Spleen (tissue), 11 donors: ENCODE measurements at regions not wholly inside any gene's neighbourhood (a gene's known extent, or its start where the extent isn't known, plus 50 kb on each side); places are given as distances from the start of the nearest gene placed in this dataset.

Experiments
- DNase-seq: peaks from one replicate; pipeline ENCODE4 v3.0.0-alpha.2; 2020
- H3K27ac ChIP-seq, 8 donors: fragments of 200-600 bp; sonication (generic) in 7 of 8; 1 replicate in 4 of 8; 2 replicates in 4 of 8; pipeline versions ENCODE4 v1.5.0 to v1.8.0; 2016 to 2021; ENCODE audit warnings: inconsistent platforms in 4 of 8, mild to moderate bottlenecking in 4 of 8, moderate library complexity in 1 of 8
- H3K27me3 ChIP-seq, 7 donors: fragments of 200-600 bp; sonication (generic) in 6 of 7; replicated peaks in 1 of 7; 1 replicate in 4 of 7; 2 replicates in 3 of 7; pipeline versions ENCODE4 v1.5.0 to v1.8.0; 2016 to 2021; ENCODE audit warnings: inconsistent platforms in 3 of 7, mild to moderate bottlenecking in 1 of 7
- H3K36me3 ChIP-seq, 6 donors: fragments of 200-600 bp; sonication (generic) in 5 of 6; 1 replicate in 4 of 6; 2 replicates in 2 of 6; pipeline versions ENCODE4 v1.5.0 to v1.8.0; 2016 to 2021; ENCODE audit warnings: inconsistent platforms in 2 of 6
- H3K4me1 ChIP-seq, 6 donors: fragments of 200-600 bp; sonication (generic) in 5 of 6; 1 replicate in 3 of 6; 2 replicates in 3 of 6; pipeline versions ENCODE4 v1.5.0 to v1.8.0; 2016 to 2021; ENCODE audit warnings: inconsistent platforms in 3 of 6
- H3K4me3 ChIP-seq, 8 donors: fragments of 200-600 bp; sonication (generic) in 7 of 8; 1 replicate in 4 of 8; 2 replicates in 4 of 8; pipeline versions ENCODE4 v1.5.0 to v1.8.0; 2016 to 2021; ENCODE audit warnings: inconsistent platforms in 4 of 8, mild to moderate bottlenecking in 4 of 8, moderate library complexity in 2 of 8
- H3K9me3 ChIP-seq, 8 donors: fragments of 200-600 bp; sonication (generic) in 7 of 8; 1 replicate in 4 of 8; 2 replicates in 4 of 8; pipeline versions ENCODE4 v1.5.0 to v1.8.0; 2016 to 2021; ENCODE audit warnings: inconsistent platforms in 4 of 8
- POLR2A ChIP-seq, 3 donors: fragments of 450-650 bp; IDR thresholded peaks; one replicate each; pipeline ENCODE4 v1.5.1; 2017; ENCODE audit warnings: antibody characterized with exemption in 3 of 3, mild to moderate bottlenecking in 1 of 3
- POLR2AphosphoS5 ChIP-seq, 3 donors: sonication (generic); formaldehyde crosslinking; IDR thresholded peaks; one replicate each; pipeline ENCODE4 v1.5.1; 2017; ENCODE audit warnings: antibody characterized with exemption in 3 of 3
- WGBS, 5 donors: extraction: QIAGEN DNeasy Blood & Tissue Kit in 3 of 5; methylation state at CpG; one replicate each; pipeline versions ENCODE4 v1.1.5 to v1.1.7; 2013 to 2018; 5-methylcytosine and 5-hydroxymethylcytosine counted together
- intact Hi-C: fragments of 100-400 bp; cut with DNase I; formaldehyde crosslinking; loops from one replicate; pipeline ENCODE4 v1.15.0; 2023; ENCODE audit warnings: low total_unique reads
- TF ChIP-seq, protein P1 (sequence below), 11 experiments: fragments of 200-600 bp in 7 of 11; fragments of 450-650 bp in 4 of 11; sonication (generic) in 4 of 11; IDR thresholded peaks in 8 of 11; conservative IDR thresholded peaks in 3 of 11; 1 replicate in 7 of 11; 2 replicates in 4 of 11; pipeline versions ENCODE4 v1.4.0 to v1.8.0; 2016 to 2021; ENCODE audit warnings: antibody characterized with exemption in 11 of 11, inconsistent platforms in 4 of 11, mild to moderate bottlenecking in 1 of 11
- donor health status: healthy with polysubstance abuse.
- donor health status: DM: no; HTN: no; CAD: no; lungs with moderate emphysema.
- donor health status: DM: no; HTN: no; CAD: no.
- donor health status: Bipolar disorder and iron deficiency.
- donor health status: healthy.
- donor health status: DM: no; HTN: no; CAD: no.
- donor health status: DM: yes; HTN: yes; CAD: no.

DNA sequence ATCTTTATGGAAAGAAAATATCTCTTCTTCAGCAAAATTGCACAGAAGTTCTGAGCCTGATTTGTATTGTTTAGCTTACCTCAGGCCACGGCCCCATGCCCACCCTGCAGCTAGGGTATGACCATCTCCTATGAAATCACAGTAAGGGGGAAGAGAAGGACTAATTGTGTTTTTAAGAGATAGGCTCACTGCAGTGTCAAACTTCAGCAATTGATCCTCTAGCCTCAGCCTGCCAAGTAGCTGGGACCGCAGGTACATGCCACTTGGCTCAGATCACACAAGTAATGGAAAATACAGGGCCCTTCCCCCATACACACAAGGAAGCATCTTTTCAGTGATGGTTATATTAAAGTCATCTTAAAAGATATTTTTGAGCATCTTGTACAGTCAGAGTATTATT, 60.0 kb downstream of the DMAC1 start:
- no peaks in the 10 kb centered on the region for H3K4me1 ChIP-seq
- intact Hi-C loops, result no loop called here
- no peaks in the 10 kb centered on the region for H3K36me3 ChIP-seq
- 83 to 94% (median 93%) methylated on average over 2 of the region's 2 CpGs for WGBS, 5 donors
- no peak overlapping the region for H3K27ac ChIP-seq
- H3K4me3 ChIP-seq, result no peak overlapping the region
- TF ChIP-seq POLR2AphosphoS5 (IDR thresholded peaks at IDR 0.05) (no peak), POLR2A (IDR thresholded peaks at IDR 0.05) (no peak)
- TF ChIP-seq, protein P1, sequence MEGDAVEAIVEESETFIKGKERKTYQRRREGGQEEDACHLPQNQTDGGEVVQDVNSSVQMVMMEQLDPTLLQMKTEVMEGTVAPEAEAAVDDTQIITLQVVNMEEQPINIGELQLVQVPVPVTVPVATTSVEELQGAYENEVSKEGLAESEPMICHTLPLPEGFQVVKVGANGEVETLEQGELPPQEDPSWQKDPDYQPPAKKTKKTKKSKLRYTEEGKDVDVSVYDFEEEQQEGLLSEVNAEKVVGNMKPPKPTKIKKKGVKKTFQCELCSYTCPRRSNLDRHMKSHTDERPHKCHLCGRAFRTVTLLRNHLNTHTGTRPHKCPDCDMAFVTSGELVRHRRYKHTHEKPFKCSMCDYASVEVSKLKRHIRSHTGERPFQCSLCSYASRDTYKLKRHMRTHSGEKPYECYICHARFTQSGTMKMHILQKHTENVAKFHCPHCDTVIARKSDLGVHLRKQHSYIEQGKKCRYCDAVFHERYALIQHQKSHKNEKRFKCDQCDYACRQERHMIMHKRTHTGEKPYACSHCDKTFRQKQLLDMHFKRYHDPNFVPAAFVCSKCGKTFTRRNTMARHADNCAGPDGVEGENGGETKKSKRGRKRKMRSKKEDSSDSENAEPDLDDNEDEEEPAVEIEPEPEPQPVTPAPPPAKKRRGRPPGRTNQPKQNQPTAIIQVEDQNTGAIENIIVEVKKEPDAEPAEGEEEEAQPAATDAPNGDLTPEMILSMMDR (IDR thresholded peaks at IDR 0.05 in 8 of 11, conservative IDR thresholded peaks at IDR 0.05 in 3 of 11), result no peak
- H3K9me3 ChIP-seq, result no peaks in the 10 kb centered on the region
- no peaks in the 10 kb centered on the region for H3K27me3 ChIP-seq
- DNase-seq, result no peak

DNA sequence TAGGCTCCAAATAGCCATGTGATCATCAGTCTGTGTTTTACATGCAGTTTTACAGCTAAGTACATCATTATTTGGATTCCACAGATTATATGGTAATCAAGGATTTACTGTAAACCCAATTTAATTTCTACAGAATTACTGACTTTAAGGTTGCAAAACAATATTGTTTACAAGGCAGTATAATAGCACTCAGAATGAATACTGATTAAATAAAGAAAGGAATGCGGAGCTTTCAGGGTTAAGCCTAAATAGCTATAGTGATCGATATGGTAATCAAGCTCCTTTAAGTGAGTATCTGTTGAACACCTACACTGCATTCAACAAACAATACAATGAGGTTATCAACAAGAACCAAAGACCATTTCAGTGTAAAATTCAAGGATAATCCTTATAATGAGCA, 64.3 kb downstream of the DMAC1 start:
- no peaks in the 10 kb centered on the region for H3K4me1 ChIP-seq
- H3K27me3 ChIP-seq, result no peaks in the 10 kb centered on the region
- intact Hi-C loops, result no loop called here
- no peaks in the 10 kb centered on the region for H3K36me3 ChIP-seq
- TF ChIP-seq, protein P1 (IDR thresholded peaks at IDR 0.05 in 8 of 11, conservative IDR thresholded peaks at IDR 0.05 in 3 of 11), result no peak
- TF ChIP-seq POLR2AphosphoS5 (IDR thresholded peaks at IDR 0.05) (no peak), POLR2A (IDR thresholded peaks at IDR 0.05) (no peak)
- H3K4me3 ChIP-seq, result no peak overlapping the region
- H3K9me3 ChIP-seq, result no peaks in the 10 kb centered on the region
- no peak for DNase-seq
- no peak overlapping the region for H3K27ac ChIP-seq
- WGBS, 5 donors, result 92 to 96% (median 94%) methylated on average over 2 of the region's 2 CpGs

DNA sequence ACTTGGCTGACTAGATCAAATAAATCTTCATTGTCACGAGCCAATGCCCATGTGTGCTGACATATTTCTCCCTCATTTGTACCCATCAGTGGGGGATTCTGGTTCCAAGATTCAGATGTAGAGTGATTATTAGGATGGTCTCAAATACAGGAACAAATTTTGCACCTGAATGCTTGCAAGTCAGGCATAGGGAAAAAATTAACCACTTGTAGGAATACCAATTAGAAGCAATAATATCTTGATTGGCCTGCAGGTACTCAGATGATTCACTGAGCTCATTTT, 69.5 kb downstream of the DMAC1 start:
- 58 to 95% (median 78%) methylated on average over 1 of the region's 1 CpG for whole genome bisulfite sequencing, 5 donors
- no peaks in the 10 kb centered on the region for H3K4me1 ChIP-seq
- no peak for DNase-seq
- no peak overlapping the region for H3K27ac ChIP-seq
- no peaks in the 10 kb centered on the region for H3K36me3 ChIP-seq
- H3K27me3 ChIP-seq, result no peaks in the 10 kb centered on the region
- no peak overlapping the region for H3K4me3 ChIP-seq
- intact Hi-C loops, result no loop called here
- H3K9me3 ChIP-seq, result no peaks in the 10 kb centered on the region
- TF ChIP-seq POLR2AphosphoS5 (IDR thresholded peaks at IDR 0.05) (no peak), POLR2A (IDR thresholded peaks at IDR 0.05) (no peak)
- TF ChIP-seq, protein P1 (IDR thresholded peaks at IDR 0.05 in 8 of 11, conservative IDR thresholded peaks at IDR 0.05 in 3 of 11), result no peak

DNA sequence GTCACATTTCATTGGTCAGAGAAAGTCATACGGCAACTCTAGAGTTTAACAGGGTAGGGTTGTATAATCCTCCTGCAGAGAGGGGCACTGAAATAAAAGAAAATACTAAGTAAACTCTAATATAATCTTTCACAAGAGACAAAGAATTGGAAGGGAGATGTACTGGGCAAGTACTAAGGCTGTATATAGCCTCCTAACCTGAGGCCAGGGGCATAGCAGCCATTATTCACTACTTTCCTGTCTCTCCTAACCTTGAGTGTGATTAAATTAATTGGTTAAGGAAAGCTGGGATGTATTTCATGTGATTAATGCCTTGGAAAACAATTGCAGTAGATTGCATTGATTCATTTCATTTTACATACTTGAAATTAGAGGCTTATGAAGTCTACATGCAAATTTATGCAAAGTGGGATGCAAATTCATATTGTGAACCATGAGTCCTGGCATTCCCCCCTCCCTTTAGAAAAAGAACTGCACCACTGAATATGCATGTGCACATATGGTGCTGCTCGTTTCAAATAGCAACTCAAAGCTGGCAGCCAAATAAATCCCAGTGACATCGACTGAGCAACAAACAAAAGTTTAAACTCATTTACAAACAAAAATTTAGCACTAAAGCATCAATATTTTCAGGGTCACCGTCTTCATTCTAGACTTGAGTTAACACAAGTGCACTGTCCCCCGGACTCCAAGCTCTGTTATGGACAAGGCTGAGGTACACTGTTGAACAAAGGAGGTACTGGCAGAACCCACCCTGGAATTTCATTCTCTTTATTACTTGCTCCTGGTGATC, 70.0 kb downstream of the DMAC1 start:
- TF ChIP-seq POLR2A (IDR thresholded peaks at IDR 0.05) (no peak), POLR2AphosphoS5 (IDR thresholded peaks at IDR 0.05) (no peak)
- TF ChIP-seq, protein P1 (IDR thresholded peaks at IDR 0.05 in 8 of 11, conservative IDR thresholded peaks at IDR 0.05 in 3 of 11), result no peak
- no peak overlapping the region for H3K27ac ChIP-seq
- H3K4me3 ChIP-seq, result no peak overlapping the region
- DNase-seq, result no peak
- intact Hi-C loops, result no loop called here
- H3K36me3 ChIP-seq, result no peaks in the 10 kb centered on the region
- no peaks in the 10 kb centered on the region for H3K27me3 ChIP-seq
- H3K4me1 ChIP-seq, result no peaks in the 10 kb centered on the region
- WGBS, 5 donors, result 85 to 95% (median 88%) methylated on average over 5 of the region's 5 CpGs
- H3K9me3 ChIP-seq, result no peaks in the 10 kb centered on the region
